ENCODE measurements at regions not wholly inside any gene's neighbourhood (a gene's known extent, or its start where the extent isn't known, plus 50 kb on each side); places are given as distances from the start of the nearest gene placed in this dataset.

GRCh38 chr5:54700986-54701578 lies 183.5 kb downstream of the SNX18 start:
- peak overlapping the region; percentile 25 for H3K4me2 ChIP-seq (ENCODE audit: control insufficient read depth, extremely low read depth, insufficient read depth, low read depth, low read length)
- H3K4me3 ChIP-seq (ENCODE audit: control insufficient read depth in 2 of 3, extremely low read depth in 1 of 3, insufficient read depth in 2 of 3, low read depth in 1 of 3, low read length in 3 of 3): no peak overlapping the region
- TF ChIP-seq EZH2 (IDR thresholded peaks at IDR 0.05; ENCODE audit: low read length) (no peak), CTCF (optimal IDR thresholded peaks at IDR 0.05 in 1 of 3, IDR thresholded peaks at IDR 0.05 in 1 of 3, conservative IDR thresholded peaks at IDR 0.05 in 1 of 3; ENCODE audit: extremely low read depth in 1 of 3, insufficient read depth in 2 of 3, low read length in 3 of 3) (no peak)
- H3K27me3 ChIP-seq (ENCODE audit: control insufficient read depth, extremely low read depth, insufficient read depth, low read length): no peaks in the 10 kb centered on the region
- H2AFZ ChIP-seq (ENCODE audit: control insufficient read depth, low read length): no peak overlapping the region
- dilution Hi-C loops (cut with MboI; ENCODE audit: extremely low pct_ligation_motif_present, low sequenced_read_pairs): no loop called here
- peaks cover 10% of the 10 kb centered on the region for H3K4me1 ChIP-seq (ENCODE audit: control insufficient read depth, extremely low read depth, insufficient read depth, low read length)
- FAIRE-seq: peak; percentile 87
- no peaks in the 10 kb centered on the region for H3K9me1 ChIP-seq (ENCODE audit: control insufficient read depth, extremely low read depth, insufficient read depth, low read length)
- DNase-seq (ENCODE audit: low read depth, low spot score): peak; percentile 57
- H3K79me2 ChIP-seq (ENCODE audit: control insufficient read depth, insufficient read depth, low read length): no peaks in the 10 kb centered on the region
- H3K36me3 ChIP-seq (ENCODE audit: control insufficient read depth in 2 of 2, extremely low read depth in 1 of 2, insufficient read depth in 2 of 2, low read length in 2 of 2): no peaks in the 10 kb centered on the region
- H4K20me1 ChIP-seq (ENCODE audit: control insufficient read depth, extremely low read depth, insufficient read depth, low read length): no peaks in the 10 kb centered on the region
- H3K9ac ChIP-seq (ENCODE audit: control insufficient read depth, extremely low read depth, insufficient read depth, low read length): no peak overlapping the region
- no peak overlapping the region for H3K27ac ChIP-seq (ENCODE audit: control insufficient read depth, insufficient read depth, low read length)
- no peaks in the 10 kb centered on the region for H3K9me3 ChIP-seq (ENCODE audit: control insufficient read depth, low read depth, low read length)

DNA sequence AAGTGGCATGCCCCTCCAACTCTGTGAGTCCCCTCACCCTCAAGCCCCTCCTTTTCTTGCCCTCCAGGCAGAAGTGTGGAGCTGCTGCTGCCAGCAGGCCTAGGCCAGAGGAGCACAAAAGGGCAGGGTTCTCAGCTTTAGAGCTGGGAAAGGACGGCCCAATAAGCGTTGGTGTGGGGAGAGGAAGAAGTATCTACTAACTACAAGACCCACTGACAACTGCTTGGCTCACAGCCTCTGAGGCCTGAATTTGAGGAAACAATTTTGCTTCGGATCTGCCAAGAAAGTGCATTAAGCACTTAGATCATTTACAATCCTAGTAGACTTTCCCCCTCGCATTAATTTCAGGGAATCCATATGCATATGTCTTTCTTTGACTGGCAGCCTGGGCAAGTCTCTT lies 179.4 kb downstream of the SNX18 start:
- Histone ChIP-seq H3K27me3 (ENCODE audit: control insufficient read depth, extremely low read depth, insufficient read depth, low read length) (no peaks in the 10 kb centered on the region), H3K4me3 (ENCODE audit: control insufficient read depth in 2 of 3, extremely low read depth in 1 of 3, insufficient read depth in 2 of 3, low read depth in 1 of 3, low read length in 3 of 3) (no peak overlapping the region), H3K9me3 (ENCODE audit: control insufficient read depth, low read depth, low read length) (no peaks in the 10 kb centered on the region), H2AFZ (ENCODE audit: control insufficient read depth, low read length) (no peak overlapping the region), H3K9ac (ENCODE audit: control insufficient read depth, extremely low read depth, insufficient read depth, low read length) (no peak overlapping the region), H3K4me1 (ENCODE audit: control insufficient read depth, extremely low read depth, insufficient read depth, low read length) (peaks cover 10% of the 10 kb centered on the region), H3K4me2 (ENCODE audit: control insufficient read depth, extremely low read depth, insufficient read depth, low read depth, low read length) (no peak overlapping the region), H3K79me2 (ENCODE audit: control insufficient read depth, insufficient read depth, low read length) (no peaks in the 10 kb centered on the region), H3K9me1 (ENCODE audit: control insufficient read depth, extremely low read depth, insufficient read depth, low read length) (no peaks in the 10 kb centered on the region), H3K36me3 (ENCODE audit: control insufficient read depth in 2 of 2, extremely low read depth in 1 of 2, insufficient read depth in 2 of 2, low read length in 2 of 2) (no peaks in the 10 kb centered on the region), H3K27ac (ENCODE audit: control insufficient read depth, insufficient read depth, low read length) (no peak overlapping the region), H4K20me1 (ENCODE audit: control insufficient read depth, extremely low read depth, insufficient read depth, low read length) (no peaks in the 10 kb centered on the region)
- FAIRE-seq (no peak), DNase-seq (ENCODE audit: low read depth, low spot score) (no peak)
- TF ChIP-seq EZH2 (IDR thresholded peaks at IDR 0.05; ENCODE audit: low read length) (no peak), CTCF (optimal IDR thresholded peaks at IDR 0.05 in 1 of 3, IDR thresholded peaks at IDR 0.05 in 1 of 3, conservative IDR thresholded peaks at IDR 0.05 in 1 of 3; ENCODE audit: extremely low read depth in 1 of 3, insufficient read depth in 2 of 3, low read length in 3 of 3) (no peak)
- dilution Hi-C loops (cut with MboI; ENCODE audit: extremely low pct_ligation_motif_present, low sequenced_read_pairs): no loop called here

All from keratinocyte (primary cell).